GM21360 (cell line): ENCODE measurements at regions not wholly inside any gene's neighbourhood (a gene's known extent, or its start where the extent isn't known, plus 50 kb on each side); places are given as distances from the start of the nearest gene placed in this dataset.

Source experiments
- ATAC-seq: cut with Tn5 transposase; IDR thresholded peaks from one replicate; pipeline ENCODE4 v1.9.1; 2021; ENCODE audit warnings: mild to moderate bottlenecking, moderate library complexity; ENCODE audit not compliant: unreplicated experiment

DNA sequence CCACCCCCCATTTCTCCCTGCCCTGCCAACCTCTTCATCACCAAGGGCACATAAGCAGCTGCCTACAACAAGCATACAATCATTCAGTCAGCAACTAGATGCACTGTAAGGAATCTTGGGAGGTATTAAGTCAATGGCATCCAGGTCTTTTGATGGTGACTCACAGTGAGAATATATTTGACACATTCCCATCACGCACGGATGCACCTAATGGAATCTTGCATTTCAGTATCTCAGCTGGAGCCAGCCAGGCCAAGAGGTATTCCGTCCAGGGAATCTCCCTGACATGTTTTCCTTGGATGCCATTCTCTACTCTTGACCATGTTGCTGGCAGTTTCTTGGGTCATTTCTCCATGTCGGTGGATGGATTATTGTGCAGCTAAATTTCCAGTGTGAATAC, 73.9 kb upstream of the CAPRIN2 start:
- no peak for ATAC-seq

DNA sequence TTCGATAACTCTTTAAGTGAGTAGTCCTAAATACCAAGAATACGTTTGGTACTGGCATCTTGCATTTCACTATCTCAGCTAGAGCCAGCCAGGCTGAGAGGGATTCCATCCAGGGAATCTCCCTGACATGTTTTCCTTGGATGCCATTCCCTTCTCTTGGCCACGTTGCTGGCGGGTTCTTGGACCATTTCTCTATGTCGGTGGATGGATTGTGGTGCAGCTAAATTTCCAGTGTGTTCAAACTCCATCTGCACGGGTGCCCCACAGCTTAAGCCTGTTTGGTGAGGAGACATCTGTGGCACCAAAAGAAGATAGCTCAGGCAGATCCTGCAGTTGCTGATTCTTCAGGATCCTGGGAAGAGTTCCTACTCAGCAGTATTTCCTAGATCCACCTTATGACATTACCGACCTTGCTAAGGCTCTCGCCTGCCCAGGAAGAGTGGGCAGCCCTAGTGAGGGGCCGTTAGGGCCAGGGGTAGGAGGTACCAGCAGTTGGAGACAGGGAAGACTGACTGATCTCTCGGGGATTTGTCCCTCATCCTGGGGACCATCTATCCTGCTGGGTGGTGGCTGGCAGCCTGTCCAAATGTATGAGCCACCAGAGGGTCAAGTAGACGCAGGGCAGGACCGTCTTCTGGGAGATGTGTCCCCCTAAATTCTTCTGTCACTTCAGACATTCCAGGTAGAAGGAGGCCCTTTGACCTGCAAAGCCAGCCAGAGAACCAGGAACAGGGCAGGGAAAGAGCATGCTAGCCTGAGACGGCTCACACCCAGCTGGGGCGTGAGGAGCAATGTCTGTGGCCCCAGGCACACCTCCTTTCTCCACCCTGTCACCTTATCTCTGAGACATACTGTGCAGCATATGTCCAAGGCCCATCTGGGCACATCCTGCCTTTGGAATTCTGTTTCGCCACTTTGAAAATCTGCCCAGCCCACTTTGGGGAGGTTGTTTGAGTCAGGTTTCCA, 72.6 kb upstream of the CAPRIN2 start:
- ATAC-seq, result no peak

DNA sequence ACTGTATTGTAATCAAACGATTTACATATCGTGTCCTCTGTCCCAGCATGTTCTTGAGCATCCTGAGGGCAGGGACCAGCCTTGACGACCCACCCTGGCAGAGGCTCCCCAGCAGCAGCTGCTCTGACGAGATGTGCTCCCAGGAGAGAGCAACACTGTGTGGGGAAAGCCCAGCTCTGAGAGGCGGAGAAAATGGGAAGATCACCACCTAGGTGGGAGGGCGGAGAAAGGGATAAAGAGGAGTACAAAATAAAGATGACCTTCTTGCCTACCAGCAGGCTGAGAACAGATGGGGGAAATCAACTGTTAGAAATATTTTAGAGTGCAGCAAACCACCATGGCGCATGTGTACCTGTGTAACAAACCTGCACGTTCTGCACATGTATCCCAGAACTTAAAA, 71.5 kb upstream of the CAPRIN2 start:
- no peak for ATAC-seq

DNA sequence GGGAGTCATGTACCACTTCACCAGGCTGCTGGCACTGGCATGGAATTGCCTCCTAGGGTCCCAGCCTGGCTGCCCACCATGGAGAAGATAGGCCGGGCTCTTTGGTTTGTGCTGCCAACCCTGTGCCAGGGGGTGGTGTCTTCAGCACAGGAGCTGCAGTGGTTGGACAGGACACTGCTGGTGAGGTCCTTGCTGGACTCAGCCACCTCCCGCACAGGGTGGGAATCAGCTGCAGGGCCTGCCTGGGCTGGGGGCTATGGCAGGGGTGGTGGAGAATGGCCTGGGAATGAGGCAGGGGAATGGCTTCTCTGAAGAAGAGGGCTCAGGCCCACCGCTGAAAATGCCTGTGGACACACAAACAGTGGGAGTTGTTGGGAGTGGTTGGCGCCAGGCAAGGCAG, 70.6 kb upstream of the CAPRIN2 start:
- no peak for ATAC-seq

DNA sequence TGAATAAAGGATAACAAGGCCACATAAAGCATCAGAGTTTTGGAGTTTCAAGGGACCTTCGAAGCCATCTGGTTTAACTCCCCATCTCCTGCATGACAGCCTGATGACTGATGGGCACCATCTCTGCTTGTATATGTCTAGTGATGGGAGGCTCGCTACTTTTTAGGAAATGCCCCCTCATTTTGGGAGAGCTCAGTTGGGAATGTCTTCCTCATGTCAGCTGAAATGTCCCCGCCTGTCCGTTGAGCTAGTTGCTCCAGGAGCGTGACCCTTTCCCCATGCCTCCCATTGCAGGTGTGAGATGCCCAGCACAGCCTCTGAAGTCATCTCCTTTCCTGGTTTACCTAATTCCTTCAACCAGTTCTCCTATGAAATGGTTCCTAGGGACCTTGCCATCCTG, 69.6 kb upstream of the CAPRIN2 start:
- ATAC-seq, result no peak

DNA sequence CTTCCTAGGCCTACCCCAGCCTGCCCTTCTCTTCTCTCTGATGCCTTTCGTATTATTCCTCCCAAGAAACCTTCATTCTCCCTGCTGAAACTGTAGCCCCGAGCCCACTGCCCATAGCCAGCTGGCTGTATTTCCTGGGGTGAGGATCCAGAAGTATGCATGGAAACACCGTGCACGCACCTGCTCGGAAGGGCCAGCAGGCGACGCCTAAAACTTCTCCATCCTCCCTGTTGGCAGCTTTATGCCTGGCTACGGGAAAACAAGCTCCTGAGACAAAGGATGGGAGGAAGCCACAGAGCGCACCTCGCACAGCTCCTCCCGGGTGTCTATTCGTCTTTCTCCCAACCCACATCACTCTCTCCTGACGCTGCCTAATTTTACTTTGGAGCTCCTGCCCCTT, 69.0 kb upstream of the CAPRIN2 start:
- ATAC-seq, result no peak

DNA sequence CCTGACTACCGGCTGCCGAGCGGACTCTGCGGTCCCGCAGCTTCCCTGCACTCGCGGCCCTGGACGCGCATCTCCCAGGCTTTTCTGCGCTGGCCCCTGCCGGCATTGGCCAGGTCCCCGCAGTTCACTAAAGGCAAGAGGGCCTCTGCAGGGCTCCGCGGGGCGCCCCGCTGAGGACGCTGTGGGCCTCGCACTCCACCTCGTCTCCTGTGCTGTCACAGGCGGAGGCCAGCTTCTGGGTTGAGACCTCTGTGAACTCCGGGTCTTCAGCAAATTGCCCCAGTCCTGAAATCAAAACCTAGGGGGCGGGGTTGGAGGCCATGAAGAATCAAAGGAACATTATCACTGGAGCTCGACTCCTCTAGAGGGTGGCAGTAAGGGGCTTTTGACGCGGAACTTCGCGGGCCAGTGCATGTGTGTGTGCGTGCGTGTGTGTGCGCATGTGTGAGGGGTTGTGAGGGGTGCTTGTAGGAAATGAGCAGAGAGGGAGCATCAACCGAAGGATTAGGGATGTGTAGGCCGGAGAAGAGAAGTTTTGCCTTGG, 68.5 kb upstream of the CAPRIN2 start:
- ATAC-seq, result peak; percentile 42

DNA sequence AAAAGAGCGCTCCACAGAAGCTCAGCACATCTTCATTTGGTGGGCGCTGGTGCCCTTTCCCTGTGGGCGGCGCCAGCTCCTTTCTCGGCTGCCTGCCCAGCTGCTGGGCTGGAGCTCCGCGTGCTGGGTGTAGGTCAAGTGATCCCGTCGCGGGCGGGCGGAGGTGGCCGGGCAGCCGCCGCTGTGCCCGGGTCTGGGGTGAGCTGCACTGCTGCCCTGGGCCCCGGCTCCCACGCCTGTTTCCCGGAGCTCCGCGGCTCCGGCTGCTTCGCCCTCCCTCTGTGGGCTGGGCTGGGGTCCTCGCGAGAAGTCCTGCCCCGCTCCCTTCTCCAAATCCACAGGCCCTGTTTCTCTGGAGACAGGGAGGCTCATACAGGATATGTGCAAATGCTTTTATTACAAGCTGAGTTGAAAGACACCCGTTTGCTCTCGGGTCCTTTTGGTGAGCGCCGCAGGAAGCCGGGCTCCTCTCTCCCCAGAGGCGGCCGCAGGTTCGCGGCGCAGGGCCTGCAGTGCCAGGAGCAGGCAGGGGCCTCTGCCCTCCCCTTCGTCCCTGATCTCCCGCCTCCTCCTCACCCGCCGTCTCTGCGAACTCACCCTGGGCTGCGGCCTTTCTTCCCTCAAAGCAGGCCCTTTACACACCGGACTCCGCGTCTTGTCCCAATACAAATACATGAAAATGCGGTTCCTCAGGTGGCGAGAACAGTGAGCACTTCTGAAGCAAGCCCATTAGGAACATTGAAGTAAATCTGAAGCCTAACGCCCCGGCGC, 67.8 kb upstream of the CAPRIN2 start:
- ATAC-seq, result peak; percentile 43

DNA sequence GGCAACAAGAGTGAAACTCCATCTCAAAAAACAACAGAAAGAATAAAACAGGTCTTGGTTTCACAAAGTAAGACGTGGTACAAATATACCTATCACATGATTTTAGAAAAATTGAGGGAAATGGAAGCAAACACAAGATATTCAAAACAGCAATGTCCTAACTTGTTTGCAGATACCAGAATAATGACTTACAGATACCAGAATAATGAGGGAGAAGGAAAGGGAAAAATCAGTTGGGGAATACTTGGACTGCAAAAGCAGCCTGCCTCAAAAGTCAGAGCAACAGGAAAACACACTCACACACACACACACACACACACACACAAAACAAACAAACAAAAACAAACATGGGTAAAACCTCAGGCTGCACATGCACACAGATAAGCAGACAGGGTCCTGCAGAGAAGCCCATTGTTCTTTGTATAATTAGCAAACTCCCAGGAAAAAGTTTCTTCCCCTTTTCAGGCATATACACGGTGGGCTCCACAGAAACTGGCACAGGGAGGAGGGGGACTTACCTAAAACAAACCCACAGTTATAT, 65.7 kb upstream of the CAPRIN2 start:
- no peak for ATAC-seq

DNA sequence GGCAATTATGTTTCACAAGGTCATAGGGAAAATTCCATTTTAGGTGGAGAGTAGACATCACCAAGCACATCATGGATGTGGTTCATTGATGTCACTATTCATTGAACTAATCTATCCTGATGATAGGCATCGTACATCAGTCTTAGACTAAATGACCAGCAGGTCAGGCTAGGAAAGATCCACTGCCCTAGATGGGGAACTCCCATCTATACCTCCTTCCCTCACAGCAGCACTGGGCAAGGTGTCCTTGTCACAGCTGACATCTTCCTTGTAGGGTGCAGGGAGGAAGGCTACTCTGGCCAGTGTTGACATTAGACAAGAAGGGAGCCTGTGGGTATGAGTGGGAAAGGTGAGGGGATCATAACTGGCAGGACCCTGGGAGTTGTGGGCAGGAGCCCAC, 63.8 kb upstream of the CAPRIN2 start:
- no peak for ATAC-seq

DNA sequence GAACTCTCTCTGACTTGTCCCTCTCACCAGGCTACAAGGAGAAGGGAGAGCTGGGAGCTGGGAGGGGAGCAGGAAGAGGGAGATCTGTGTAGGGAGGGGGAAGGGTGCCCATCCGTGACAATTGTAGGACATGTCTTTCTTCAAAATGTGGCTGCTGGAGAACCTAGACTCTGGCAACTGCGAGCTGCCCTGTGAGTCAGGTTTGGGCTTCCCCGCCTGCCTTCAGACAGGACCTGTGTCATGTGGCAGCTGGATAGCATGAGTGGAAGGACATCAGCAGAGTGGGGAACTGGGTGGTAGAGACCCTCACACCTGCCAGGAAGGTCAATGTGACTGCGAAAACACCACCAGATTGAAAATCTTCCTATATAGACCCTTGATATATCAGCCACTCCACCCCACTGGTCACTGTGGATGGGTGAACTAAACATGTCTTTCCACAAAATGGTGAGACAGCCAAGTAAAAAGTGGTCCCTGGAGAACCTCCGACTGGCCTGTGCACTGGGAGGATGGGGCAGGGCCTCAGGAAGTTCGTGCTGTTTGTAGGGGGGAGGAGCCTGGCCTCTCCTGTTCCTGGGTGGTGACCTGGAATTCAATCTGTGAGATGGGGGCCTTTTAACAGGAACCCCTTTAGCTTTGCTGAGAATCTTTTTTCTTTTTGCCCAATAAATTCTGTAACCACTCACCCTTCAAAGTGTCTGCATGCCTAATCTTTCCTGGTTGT, 62.2 kb upstream of the CAPRIN2 start:
- ATAC-seq, result no peak

DNA sequence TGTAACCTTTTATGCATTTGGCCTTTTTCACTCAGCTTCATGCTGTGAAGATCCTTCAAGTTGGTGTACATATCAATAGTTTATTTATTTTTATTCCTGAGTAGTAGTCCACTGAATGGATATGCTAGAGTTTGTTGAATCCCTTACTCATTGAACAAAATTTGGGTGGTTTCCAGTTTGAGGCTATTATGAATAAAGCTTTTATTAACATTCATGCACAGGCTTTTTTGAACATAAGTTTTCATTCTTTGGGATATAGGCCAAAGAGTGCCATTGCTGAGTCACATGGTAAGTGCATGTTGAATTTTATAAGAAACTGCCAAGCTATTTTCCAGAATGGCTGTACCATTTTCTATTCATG, 59.5 kb upstream of the CAPRIN2 start:
- no peak for ATAC-seq

DNA sequence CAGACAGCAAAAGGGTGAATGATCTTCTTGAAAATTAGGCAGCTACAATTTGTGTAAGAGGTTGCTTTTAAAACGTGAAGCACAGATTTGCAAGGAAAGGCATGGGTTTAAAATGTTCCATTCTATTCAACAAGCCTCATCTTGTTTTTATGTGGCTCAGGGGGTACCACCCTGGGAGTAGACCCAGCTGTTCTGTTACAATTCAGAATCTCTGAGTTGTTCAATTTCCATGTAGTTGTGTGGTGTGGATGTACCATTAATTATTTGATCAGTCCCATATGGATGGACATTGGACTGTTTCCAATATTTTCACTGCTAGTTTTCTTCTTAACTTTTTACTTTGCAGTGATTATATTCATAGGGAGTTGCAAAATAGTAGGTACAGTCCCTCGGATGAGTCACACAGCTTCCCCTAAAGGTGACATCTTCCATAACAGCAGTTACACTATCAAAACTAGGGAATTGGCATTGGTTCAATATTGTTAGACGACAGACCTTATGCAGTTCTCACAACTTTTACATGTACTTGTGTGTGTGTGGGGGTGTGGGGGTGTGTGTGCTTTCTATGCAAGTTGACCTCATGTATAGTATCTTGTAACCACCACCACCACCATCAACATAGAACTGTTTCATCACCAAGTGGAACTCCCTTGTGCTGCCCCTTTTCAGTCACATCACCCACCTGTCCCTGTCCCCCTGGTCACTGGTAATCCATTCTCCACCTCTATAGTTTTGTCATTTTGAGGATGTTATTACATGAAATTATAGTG, 59.0 kb upstream of the CAPRIN2 start:
- no peak for ATAC-seq

DNA sequence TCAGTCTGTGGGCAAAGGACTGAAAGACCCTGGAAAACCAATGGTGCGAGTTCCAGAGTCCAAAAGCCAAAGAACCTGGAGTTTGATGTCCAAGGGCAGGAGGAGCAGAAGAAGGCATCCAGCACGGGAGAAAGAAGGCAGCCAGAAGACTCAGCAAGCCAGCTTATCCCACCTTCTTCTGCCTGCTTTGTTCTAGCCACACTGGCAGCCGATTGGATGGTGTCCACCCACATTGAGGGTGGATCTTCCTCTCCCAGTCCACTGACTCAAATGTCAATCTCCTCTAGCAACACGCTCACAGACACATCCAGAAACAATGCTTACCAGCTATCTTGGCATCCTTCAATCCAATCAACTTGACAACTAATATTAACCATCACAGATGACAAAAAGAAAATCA, 57.2 kb upstream of the CAPRIN2 start:
- no peak for ATAC-seq

DNA sequence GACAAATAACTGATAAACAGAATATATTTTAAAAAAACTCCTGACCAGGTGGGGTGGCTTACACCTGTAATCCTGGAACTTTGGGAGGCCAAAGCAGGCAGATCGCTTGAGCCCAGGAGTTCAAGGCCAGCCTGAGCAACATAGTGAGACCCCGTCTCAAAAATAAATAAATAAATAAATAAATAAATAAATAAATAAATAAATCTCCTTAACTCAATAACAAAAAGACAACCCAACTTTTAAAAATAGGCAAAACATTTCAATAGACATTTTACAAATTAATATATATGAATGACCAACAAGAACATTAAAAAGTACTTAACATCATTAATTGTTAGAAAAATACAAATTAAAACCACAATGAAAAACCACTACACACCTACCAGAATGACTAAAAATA, 56.2 kb upstream of the CAPRIN2 start:
- ATAC-seq, result no peak

DNA sequence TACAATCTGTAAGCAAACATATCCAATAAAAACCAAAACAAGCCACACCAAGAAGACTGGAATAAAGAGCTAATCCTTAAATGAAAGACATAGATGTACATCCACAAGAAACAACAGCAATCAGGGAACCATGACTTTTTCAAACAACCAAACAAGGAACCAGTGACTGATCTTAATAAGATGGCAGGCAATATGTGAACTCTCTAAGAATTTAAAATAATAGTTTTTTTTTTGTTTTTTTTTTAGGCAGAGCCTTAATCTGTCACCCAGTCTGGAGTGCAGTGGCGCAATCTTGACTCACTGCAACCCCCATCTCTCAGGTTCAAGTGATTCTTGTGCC, 52.9 kb upstream of the CAPRIN2 start:
- ATAC-seq, result no peak

DNA sequence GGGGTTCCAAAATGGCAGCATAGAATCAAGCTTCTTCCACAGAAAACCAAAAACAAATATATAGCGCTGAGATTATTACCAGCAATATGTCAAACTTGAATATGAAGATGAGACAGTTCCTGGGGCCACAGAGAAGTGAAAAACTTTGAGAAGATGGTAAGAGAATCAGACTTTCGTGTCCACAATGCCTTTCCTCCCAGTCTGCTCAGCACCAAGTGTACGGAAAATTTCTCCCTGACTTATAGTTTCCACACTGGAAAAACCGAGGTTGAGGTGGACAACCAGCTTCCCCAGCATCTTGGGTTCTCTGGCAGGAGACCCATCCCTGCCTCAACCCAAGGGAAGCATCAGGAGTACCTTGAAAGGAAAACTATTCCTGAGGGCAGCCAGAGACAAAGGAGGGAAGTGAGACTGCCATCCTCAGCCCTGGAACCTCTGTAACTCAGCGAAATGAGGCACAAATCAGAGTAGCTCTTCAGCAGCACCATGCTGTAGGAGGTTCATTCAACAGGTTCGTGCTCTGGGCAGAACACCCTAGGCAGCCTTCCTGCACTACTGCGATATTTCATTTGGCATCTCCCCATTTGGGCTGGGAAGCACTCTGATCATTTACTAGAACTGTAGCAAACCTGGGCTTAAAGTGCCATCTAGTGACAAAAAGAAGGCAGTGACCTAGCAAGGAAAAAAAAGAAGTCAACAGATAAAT, 52.4 kb upstream of the CAPRIN2 start:
- no peak for ATAC-seq

DNA sequence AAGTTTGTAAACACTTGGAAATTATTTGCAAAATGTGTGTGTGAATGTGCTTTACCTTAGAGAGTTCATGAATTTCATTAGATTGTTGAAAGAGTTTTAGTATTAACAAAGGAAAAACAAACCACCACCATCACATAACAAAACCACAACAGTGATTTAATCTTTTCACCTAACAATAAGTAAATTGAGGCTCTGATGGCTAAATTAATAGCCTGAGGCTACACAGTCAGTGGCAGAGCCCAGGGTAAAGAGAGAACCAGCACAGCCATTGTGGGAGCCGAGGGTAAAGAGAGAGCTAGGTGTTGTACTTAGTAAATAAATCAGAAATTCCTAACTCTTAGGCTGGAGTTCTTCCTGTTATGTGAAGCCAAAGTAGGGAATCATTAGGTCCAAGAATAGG, 51.2 kb upstream of the CAPRIN2 start:
- no peak for ATAC-seq
